ENCODE measurements at regions not wholly inside any gene's neighbourhood (a gene's known extent, or its start where the extent isn't known, plus 50 kb on each side); places are given as distances from the start of the nearest gene placed in this dataset.
"Not testable (repeated sequence)": the region's sequence is repeated elsewhere in the genome, so short reads cannot be mapped to it uniquely, and the experiment has no call there.

DNA sequence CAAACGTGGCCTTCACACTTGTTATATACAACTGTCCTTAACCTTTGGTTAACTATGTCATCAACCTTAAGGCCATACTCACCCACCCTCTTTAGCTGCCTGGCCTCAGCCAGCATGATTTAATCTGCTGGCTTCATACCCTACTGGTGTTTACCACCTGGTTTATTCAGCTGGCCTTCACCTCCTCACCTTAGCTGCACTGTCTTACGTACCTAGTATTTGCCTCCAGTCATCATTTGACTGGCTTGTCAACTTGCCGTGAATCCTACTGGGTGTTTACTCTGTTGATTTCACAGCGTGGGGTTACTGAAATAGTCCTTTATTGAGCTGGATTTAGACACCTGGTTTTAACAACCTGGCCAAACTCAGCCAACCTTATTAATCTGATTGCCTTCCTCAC is 102.8 kb downstream of the IL12A start:
- intact Hi-C loops (cut with DNase I): no loop called here
- peak; percentile 20 for DNase-seq (ENCODE audit: low spot score)

DNA sequence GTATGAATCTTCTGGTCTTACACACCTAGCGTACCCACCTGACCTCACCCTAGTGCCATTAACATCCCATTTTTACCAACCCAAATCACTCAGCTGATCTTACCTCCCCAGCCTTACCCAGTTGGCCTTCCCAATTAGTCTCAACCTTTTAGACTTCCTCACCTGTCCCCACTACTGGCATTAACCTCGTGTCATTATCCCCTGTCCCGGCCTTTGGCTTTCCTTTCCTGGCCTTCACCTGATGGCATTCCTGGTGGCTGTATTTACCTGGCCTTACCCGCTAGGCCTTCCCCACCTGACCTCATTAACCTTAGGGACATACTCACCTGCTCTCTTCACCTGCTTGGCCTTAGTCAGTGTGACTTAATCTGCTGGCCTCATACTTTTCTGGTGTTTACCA is 104.1 kb downstream of the IL12A start:
- intact Hi-C loops (cut with DNase I): no loop called here
- DNase-seq (ENCODE audit: low spot score): peak; percentile 56

DNA sequence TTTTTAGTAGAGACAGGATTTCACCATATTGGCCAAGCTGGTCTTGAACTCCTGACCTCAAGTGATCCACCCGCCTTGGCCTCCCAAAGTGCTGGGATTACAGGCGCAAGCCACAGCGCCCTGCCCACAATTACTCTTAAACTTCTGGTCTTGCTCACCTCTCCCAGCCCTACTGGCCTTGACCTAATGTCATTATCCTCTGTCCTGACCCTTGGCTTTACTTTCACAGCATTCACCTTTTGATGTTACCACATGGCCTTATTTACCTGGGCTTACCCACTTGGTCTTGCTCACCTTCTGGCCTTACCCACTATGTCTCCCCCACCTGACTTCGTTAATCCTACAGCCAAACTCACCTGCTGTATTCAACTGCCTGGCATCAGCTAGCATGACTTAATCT is 105.9 kb downstream of the IL12A start:
- intact Hi-C loops (cut with DNase I): no loop called here
- DNase-seq (ENCODE audit: low spot score): no peak

DNA sequence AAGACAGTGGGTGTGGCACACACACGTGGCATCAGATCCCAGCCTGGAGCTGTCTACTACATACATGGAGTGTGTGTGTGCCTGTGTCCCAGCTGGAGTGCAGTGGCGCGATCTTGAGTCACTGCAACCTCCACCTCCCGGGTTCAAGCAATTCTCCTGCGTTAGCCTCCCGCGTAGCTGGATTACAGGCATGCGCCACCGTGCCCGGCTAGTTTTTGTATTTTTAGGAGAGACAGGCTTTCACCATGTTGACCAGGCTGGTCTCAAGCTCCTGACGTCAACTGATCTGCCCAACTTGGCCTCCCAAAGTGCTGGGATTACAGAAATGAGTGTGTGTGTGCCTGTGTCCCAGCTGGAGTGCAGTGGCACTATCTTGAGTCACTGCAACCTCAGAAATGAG is 108.8 kb downstream of the IL12A start:
- DNase-seq (ENCODE audit: low spot score): no peak
- intact Hi-C loops (cut with DNase I): loop anchor here (5.0 kb wide), 1 partner anchor 50 kb away; no protein-coding TSS in a partner anchor

DNA sequence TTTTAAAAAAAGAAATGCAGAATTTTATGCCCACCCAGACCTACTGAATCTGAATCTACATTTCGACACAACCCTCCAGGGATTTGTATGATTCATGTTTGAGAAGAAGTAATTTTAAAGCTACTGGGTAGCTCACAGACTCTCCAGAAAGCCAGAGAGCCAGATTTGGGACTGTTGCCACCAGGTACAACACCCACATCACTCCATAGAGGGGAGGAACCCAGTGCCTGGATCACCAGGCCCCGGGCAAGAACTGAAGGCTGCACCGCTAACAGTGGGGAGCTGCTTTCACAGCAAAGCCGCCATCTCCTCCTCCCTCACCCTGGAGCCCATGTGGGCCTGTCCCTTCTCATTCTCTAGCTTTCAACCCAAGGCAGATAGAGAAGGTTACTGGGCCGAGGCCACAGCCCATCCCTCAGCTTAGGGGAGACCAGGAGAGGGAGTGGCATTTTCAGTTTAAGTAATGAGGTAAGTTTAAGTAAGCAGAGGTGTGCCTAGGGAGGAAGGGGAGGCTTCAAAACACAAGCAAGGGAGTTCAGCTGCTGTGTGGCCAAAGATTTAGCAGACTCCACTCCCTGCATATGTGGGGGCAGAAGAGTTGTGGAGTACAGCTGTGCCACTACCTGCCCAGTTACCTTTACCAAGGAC is 109.8 kb downstream of the IL12A start:
- no peak for DNase-seq (ENCODE audit: low spot score)
- intact Hi-C loops (cut with DNase I): loop anchor here (5.0 kb wide), 1 partner anchor 51 kb away; no protein-coding TSS in a partner anchor

DNA sequence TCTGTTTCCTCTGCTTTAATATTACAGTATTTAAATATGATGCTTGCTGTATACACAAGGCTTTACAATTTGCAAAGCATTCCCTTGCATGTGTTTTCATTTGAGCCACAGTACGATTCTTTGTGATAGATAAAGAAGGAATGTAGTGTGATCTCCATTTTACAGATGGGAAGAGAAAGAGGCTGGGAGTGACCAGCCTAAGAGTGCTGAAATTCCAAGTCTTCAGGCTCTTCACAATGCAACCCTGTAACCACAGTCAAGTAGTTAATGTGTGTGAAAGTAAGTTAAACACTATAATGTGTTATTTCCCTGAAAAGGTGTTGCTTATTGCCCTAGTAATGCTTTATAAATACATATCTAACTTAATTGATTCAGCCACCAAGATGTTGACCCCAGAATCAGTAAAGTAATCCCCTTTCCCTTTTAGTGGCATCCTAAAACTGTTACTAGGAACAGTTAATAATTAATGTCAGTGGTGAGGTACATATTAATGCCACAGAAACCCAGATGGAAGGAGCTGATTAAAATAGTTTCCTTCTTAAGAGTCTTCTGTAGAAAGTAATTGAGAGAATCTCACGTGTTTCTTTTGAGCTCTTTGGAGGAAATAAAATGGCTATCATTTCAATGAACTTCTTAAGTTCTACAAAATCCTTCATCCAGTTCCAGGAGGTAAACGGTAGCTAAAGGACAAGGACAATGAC is 110.4 kb downstream of the IL12A start:
- intact Hi-C loops (cut with DNase I): loop anchor here (5.0 kb wide), 1 partner anchor 52 kb away; no protein-coding TSS in a partner anchor
- no peak for DNase-seq (ENCODE audit: low spot score)

DNA sequence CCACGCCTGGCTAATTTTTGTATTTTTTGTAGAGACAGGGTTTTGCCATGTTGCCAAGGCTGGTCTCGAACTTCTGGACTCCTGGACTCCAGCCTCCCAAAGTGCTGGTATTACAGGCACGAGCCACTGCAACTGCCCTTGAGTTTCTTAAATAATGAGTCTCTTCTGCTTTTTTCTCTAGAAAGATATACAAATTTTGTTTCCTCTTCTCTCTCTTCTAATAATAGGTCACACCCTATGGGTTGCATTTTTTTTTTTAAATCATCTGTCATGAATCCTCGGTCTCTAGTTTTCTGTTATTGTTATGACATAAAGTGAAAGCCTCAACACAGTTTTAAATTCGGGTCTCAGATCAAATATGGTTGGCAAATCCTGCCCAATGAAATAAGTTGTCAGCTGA is 111.2 kb downstream of the IL12A start:
- no peak for DNase-seq (ENCODE audit: low spot score)
- intact Hi-C loops (cut with DNase I): loop anchor here (5.0 kb wide), 1 partner anchor 53 kb away; no protein-coding TSS in a partner anchor

DNA sequence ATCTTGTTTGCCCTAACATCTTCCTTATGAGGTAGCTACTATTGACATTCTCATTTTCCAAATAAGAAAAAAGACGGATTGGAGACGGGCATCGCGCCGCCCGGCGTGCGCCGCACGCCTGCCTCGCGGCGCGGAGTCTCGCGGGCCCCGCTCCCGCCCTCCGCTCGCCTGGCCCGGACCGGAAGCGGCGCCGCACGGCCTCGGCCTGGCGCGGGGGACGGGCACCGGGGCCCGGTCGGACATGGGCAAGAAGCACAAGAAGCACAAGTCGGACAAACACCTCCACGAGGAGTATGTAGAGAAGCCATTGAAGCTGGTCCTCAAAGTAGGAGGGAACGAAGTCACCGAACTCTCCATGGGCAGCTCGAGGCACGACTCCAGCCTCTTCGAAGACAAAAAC is 112.0 kb downstream of the IL12A start:
- no peak for DNase-seq (ENCODE audit: low spot score)
- intact Hi-C loops (cut with DNase I): no loop called here

DNA sequence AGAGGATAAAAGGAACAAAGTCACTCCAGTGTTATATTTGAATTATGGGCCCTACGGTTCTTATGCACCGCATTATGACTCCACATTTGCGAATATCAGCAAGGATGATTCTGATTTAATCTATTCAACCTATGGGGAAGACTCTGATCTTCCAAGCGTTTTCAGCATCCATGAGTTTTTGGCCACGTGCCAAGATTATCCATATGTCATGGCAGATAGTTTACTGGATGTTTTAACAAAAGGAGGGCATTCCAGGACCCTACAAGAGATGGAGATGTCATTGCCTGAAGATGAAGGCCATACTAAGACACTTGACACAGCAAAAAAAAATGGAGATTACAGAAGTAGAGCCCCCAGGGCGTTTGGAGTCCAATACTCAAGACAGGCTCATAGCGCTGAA is 113.4 kb downstream of the IL12A start:
- DNase-seq (ENCODE audit: low spot score); intact Hi-C loops (cut with DNase I): not testable (repeated sequence)

DNA sequence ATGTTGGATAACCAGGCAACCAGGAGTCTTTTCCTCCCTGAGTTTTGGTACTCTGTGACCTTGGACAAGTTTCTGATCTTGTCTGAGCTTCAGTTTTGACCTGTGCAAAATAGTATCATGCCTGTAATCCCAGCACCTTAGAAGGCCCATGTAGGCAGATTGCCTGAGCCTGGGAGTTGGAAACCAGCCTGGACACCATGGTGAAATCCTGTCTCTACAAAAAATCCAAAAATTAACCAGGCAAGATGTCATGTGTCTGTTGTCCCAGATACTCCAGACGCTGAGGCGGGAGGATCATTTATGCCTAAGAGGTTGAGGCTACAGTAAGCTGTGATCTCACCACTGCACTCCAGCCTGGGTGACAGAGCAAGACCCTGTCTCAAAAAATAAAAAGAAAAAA is 114.8 kb downstream of the IL12A start:
- intact Hi-C loops (cut with DNase I): no loop called here
- no peak for DNase-seq (ENCODE audit: low spot score)

DNA sequence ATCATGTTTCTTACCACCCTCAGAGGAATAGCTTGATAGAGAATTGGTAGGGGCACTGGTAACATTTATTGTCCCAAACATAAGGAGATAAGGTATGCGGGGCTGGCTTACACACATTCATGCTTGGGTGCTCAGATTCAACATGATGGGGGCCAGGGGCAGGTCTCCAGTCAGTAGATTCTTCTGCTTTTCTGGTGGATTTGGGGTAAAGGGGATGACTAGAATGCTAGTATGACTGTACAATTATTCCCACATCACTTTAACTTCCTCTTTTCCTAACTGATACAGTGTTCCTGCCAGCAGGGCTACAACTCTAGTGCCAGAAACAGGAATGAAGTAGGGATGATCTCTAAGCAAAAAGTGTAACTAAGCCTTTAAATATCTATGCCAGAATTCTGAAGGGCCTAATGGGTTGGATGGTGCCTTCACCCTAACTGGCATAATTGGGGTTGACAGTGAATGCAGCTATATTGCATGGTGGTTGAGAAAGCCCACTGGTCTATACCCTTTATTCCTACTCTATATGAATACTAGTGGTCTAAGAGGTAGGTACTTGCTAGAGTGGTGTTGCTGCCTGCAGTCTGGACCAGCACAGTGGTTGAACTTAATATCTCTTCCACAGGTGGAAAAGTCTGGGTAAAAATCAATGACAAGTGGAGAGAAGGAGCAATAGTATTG is 117.4 kb downstream of the IL12A start:
- intact Hi-C loops (cut with DNase I): no loop called here
- no peak for DNase-seq (ENCODE audit: low spot score)

DNA sequence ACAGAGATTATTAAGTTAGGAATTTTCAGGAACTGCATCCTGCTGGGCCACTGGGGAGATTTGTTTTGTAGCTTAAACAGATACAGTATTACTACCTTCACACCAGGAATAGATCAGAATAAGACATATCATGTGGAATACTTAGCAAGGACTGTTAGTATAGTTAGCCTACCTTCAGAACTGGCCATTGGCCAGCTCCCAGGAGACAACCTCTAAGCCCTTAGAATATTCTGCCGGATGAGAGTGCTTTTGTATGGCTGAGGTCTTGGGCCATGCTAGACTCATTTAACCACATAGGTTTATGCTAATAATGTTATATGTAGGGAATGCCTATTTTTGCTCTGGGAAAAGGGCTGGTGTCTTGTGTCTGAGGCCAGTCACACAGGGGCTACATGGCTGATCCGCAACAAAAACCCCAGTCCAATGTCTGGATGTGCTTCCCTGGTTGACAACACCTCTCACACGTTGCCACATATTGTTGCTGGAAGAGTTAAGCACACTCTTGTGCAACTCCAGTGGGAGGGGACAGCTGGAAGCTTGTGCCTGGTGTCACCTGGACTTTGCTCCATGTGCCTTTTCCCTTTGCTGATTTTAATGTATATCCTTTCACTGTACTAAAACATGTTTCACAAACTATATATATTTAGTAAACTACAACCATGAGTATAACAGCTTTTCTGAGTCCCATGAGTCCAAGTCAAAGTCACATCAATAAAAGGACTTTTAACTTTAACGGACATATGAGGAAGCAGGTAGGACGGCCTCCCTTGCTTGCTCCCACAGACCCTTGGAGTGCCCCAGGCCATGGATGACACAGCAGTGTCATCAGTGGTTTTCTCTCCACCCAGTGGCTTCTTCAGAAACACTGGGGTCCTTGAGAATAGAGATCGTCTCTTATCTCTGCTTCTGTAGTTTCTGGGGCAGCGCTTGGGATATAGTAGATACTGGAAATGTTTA is 118.0 kb upstream of the C3orf80 start:
- DNase-seq (ENCODE audit: low spot score): no peak
- intact Hi-C loops (cut with DNase I): no loop called here

DNA sequence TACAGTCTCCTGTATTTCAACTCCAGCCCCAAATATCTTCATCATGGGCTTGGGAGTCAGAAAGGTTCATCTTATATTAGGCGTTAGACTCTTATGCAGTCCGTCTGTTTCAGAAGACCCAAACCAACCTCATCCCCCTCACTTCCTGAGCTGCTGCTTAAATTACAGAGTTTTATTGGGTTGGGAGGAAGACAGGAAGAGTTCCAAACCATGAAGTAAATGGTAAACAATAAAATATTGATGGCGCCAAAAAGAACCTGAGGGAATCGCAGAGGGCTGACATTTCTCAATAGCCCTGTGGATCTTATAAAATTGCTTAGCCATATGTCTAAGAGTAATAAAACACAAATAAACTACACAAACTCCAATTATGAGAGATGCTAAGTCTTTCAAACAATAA is 116.9 kb upstream of the C3orf80 start:
- intact Hi-C loops (cut with DNase I): no loop called here
- no peak for DNase-seq (ENCODE audit: low spot score)

DNA sequence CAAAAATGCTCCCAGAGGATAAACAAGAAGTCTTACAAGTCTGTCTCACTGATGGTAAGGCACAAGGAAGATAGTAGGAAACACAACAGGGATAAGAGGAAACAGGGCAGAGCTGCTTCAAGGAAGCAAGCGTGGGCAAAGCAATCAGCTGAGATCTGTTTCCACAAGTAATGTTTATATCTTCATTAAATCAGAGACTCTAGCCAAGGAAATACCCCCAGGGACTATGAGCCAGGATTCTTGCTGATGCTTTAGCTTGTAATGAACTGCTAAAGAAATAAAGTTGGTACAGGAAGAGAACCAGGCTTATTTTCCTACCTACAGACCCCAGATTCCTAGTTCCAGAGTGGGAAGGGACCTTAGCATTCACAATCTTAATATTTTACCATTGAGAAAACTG is 112.7 kb upstream of the C3orf80 start:
- DNase-seq (ENCODE audit: low spot score): no peak
- intact Hi-C loops (cut with DNase I): no loop called here

DNA sequence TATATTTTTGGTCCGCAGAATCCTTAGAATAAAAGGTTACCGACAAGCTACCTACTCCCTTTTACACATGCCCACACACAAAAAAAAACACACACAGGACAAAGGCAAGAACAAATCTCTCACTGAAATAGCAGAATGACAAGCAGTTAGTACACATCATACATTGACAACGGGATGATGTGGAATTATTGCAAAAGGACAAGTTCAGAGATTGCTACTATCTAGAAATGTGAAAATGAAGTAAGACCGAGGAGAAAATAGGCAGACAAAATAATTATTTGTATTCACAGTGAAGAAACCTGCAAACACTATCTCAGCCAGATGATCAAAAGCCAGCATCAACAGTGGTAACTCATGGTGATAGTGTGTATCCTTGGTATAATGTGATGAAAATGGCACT is 112.2 kb upstream of the C3orf80 start:
- intact Hi-C loops (cut with DNase I): no loop called here
- no peak for DNase-seq (ENCODE audit: low spot score)

DNA sequence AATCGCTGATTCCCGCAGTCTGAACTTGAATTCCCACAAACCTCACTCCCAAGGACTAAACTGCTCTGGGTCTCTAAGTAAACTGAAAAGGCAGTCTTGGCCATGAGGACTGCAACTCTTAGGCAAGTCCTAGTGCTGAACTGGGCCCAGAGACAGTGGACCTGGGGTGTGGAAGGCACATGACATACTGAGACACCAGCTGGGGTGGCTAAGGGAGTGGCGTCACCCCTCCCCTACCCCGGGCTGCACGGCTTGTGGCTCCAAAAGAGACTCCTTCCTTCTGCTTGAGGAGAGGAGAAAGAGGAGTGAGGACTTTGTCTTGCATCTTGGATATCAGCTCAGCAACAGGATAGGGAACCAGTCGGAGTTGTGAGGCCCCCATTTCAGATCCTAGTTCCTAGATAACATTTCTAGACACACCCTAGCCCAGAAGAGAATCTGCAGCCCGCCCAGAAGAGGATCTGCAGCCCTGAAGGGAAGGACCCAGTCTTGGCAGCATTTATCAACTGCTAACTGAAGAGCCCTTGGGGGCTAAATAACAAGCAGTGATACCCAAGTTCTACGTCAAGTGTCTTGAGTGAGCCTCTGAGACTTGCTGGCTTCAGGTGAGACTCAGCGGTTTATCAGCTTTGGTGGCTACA is 110.7 kb upstream of the C3orf80 start:
- intact Hi-C loops (cut with DNase I): no loop called here
- no peak for DNase-seq (ENCODE audit: low spot score)

DNA sequence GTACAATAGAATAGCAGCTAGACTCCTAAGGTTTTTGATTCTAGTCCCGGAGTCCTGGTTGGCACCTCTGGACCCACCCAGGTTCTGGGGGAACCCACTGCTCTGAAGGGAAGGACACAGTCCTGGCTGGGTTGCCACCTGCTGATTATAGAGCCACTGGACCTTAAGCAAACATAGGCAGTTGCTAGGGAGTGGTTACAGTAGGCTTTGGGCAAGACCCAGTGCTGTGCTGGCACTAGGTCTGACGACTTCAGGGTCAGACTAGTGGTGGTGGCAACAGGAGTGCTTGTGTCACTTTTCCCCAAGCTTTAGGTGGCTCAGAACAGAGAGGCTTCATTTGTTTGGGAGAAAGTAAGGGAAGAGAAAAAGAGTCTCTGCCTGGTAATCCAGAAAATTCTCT is 109.8 kb upstream of the C3orf80 start:
- intact Hi-C loops (cut with DNase I): no loop called here

DNA sequence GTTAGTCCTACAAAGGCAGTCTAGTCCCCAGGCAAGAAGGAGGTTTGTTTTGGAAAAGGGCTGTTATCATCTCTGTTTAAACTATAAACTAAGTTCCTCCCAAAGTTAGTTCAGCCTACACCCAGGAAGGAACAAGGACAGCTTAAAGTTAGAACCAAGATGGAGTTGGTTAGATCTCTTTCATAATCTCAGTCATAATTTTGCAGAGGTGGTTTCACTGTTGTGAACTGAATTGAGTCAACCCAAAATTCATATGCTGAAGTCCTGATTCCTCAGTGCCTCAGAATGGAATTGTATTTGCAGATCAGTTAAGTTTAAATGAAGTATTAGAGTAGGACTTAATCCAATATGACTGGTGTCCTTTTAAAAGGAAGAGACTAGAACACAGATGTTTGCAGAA is 101.0 kb upstream of the C3orf80 start:
- no peak for DNase-seq (ENCODE audit: low spot score)
- intact Hi-C loops (cut with DNase I): no loop called here

More for the DNA sequence above, 109.8 kb upstream of the C3orf80 start:
- no peak for DNase-seq (ENCODE audit: low spot score)

DNA sequence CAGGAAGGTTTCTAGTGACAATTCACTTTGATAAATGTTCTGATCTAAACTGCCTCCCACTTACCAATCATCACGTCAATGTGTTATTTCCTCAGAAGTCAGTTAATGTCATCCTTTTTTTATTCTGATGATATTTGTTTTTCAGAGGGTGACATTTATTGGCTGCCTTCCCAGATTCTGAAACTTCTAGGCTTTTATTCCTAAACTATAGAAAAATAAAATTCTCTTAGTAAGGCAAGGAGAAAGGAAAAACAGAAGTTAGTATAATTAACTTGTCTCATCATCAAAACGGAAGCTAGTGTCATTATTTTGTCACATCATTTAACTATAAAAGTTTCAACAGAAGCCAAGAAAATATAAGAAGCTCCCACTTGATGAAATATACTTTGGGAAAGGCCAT is 100.0 kb upstream of the C3orf80 start:
- intact Hi-C loops (cut with DNase I): no loop called here
- DNase-seq (ENCODE audit: low spot score): no peak

All from cardiac septum (tissue), 1 donor.